ENCODE measurements at regions not wholly inside any gene's neighbourhood (a gene's known extent, or its start where the extent isn't known, plus 50 kb on each side); places are given as distances from the start of the nearest gene placed in this dataset.

DNA sequence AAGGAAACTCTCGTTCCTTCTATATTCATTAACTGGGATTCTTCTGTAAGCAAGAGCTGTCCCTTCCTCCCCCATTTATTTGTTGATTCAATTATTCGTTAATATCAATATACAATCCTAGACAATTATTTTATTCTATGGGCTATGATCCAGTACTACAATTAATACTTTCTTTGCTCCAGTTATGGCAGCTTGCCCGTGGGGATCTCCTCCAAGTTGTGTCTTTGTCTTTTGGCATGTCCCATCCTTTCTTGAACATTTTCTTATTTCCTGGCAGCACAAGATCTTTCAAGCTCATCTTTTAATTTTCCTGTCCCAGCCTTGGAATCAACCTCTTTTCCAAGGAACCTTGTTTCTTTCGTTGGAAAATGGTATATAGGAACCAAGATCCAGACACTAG lies 249.3 kb downstream of the GAS1 start:
- Histone ChIP-seq H3K4me1 (ENCODE audit: insufficient read depth, low read length) (no peaks in the 10 kb centered on the region), H3K36me3 (ENCODE audit: insufficient read depth, low read depth, low read length) (no peaks in the 10 kb centered on the region), H3K9ac (ENCODE audit: low read depth, low read length) (no peak overlapping the region), H3K27ac (ENCODE audit: low read length) (no peak overlapping the region), H3K9me3 (ENCODE audit: insufficient read depth, low read depth, low read length) (no peaks in the 10 kb centered on the region), H3K4me3 (ENCODE audit: low read length) (no peak overlapping the region), H3K27me3 (ENCODE audit: insufficient read depth, low read length) (no peaks in the 10 kb centered on the region)

- Histone ChIP-seq H3K9me3 (ENCODE audit: insufficient read depth, low read depth, low read length) (no peaks in the 10 kb centered on the region), H3K27me3 (ENCODE audit: insufficient read depth, low read length) (no peaks in the 10 kb centered on the region), H3K4me3 (ENCODE audit: low read length) (no peak overlapping the region), H3K9ac (ENCODE audit: low read depth, low read length) (no peak overlapping the region), H3K36me3 (ENCODE audit: insufficient read depth, low read depth, low read length) (no peaks in the 10 kb centered on the region), H3K27ac (ENCODE audit: low read length) (no peak overlapping the region), H3K4me1 (ENCODE audit: insufficient read depth, low read length) (no peaks in the 10 kb centered on the region)
These were observed 250.1 kb downstream of the GAS1 start for GRCh38 chr9:86697213-86697612.

- no peaks in the 10 kb centered on the region for H3K27me3 ChIP-seq (ENCODE audit: insufficient read depth, low read length)
- H3K36me3 ChIP-seq (ENCODE audit: insufficient read depth, low read depth, low read length) = no peaks in the 10 kb centered on the region
- no peak overlapping the region for H3K27ac ChIP-seq (ENCODE audit: low read length)
- no peak overlapping the region for H3K9ac ChIP-seq (ENCODE audit: low read depth, low read length)
- no peaks in the 10 kb centered on the region for H3K4me1 ChIP-seq (ENCODE audit: insufficient read depth, low read length)
- H3K4me3 ChIP-seq (ENCODE audit: low read length) = no peak overlapping the region
- H3K9me3 ChIP-seq (ENCODE audit: insufficient read depth, low read depth, low read length) = no peaks in the 10 kb centered on the region
These were observed 251.3 kb downstream of the GAS1 start for GRCh38 chr9:86695910-86696424.

DNA sequence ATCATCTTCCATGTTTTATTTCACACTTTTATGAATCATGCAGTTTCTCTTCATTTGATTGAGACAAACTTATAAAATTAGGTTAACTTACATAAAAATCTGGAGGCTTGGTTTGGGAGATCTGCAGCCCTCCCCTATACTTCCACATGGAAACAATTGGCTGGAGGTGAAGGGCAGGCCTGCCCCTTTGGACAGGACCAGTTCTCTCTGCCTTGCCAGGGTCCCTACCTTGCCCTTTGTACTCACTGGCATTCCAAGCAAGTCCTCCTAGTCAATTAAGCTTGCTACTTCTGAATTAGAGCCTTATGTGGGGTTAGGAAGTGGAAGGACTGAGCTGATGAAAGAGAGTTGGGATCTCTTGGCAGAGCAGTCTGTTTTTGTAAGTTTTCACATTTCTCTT lies 257.3 kb downstream of the GAS1 start:
- Histone ChIP-seq H3K9ac (ENCODE audit: low read depth, low read length) (no peak overlapping the region), H3K36me3 (ENCODE audit: insufficient read depth, low read depth, low read length) (no peaks in the 10 kb centered on the region), H3K27me3 (ENCODE audit: insufficient read depth, low read length) (no peaks in the 10 kb centered on the region), H3K4me1 (ENCODE audit: insufficient read depth, low read length) (peaks cover 3% of the 10 kb centered on the region; the same call in 1 of the 2 replicates), H3K27ac (ENCODE audit: low read length) (no peak overlapping the region), H3K9me3 (ENCODE audit: insufficient read depth, low read depth, low read length) (no peaks in the 10 kb centered on the region), H3K4me3 (ENCODE audit: low read length) (no peak overlapping the region)

DNA sequence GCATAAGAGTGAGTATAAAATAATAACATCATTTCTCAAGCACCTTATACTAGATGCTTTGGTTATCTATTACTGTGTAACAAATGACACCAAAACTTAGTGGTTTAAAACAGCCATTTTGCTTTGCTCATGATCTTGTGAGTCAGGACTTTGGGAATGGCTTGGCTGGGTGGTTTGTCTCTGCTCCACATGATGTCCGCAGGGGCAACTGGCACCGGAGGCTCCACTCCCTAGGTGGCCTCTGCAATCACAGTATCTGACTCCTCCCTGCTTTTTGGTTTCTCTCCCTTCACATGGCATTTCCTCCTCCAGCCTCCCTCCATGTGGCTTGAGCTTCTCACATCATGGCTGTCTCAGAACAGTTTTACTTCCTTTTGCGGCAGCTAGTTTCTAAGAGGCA lies 259.5 kb downstream of the GAS1 start:
- Histone ChIP-seq H3K4me3 (ENCODE audit: low read length) (no peak overlapping the region), H3K9ac (ENCODE audit: low read depth, low read length) (no peak overlapping the region), H3K9me3 (ENCODE audit: insufficient read depth, low read depth, low read length) (no peaks in the 10 kb centered on the region), H3K36me3 (ENCODE audit: insufficient read depth, low read depth, low read length) (no peaks in the 10 kb centered on the region), H3K4me1 (ENCODE audit: insufficient read depth, low read length) (peaks cover 3% of the 10 kb centered on the region; the same call in 1 of the 2 replicates), H3K27ac (ENCODE audit: low read length) (no peak overlapping the region), H3K27me3 (ENCODE audit: insufficient read depth, low read length) (no peaks in the 10 kb centered on the region)

- Histone ChIP-seq H3K4me3 (ENCODE audit: low read length) (no peak overlapping the region), H3K27ac (ENCODE audit: low read length) (no peak overlapping the region), H3K4me1 (ENCODE audit: insufficient read depth, low read length) (peaks cover 3% of the 10 kb centered on the region; the same call in 1 of the 2 replicates), H3K36me3 (ENCODE audit: insufficient read depth, low read depth, low read length) (no peaks in the 10 kb centered on the region), H3K9me3 (ENCODE audit: insufficient read depth, low read depth, low read length) (no peaks in the 10 kb centered on the region), H3K27me3 (ENCODE audit: insufficient read depth, low read length) (no peaks in the 10 kb centered on the region), H3K9ac (ENCODE audit: low read depth, low read length) (no peak overlapping the region)
These were observed 261.8 kb downstream of the GAS1 start for GRCh38 chr9:86685556-86685955.

GRCh38 chr9:86684148-86684547 lies 263.2 kb downstream of the GAS1 start:
- Histone ChIP-seq H3K4me3 (ENCODE audit: low read length) (no peak overlapping the region), H3K9ac (ENCODE audit: low read depth, low read length) (no peak overlapping the region), H3K27ac (ENCODE audit: low read length) (no peak overlapping the region), H3K36me3 (ENCODE audit: insufficient read depth, low read depth, low read length) (no peaks in the 10 kb centered on the region), H3K9me3 (ENCODE audit: insufficient read depth, low read depth, low read length) (no peaks in the 10 kb centered on the region), H3K4me1 (ENCODE audit: insufficient read depth, low read length) (peaks cover 3% of the 10 kb centered on the region; the same call in 1 of the 2 replicates), H3K27me3 (ENCODE audit: insufficient read depth, low read length) (no peaks in the 10 kb centered on the region)

DNA sequence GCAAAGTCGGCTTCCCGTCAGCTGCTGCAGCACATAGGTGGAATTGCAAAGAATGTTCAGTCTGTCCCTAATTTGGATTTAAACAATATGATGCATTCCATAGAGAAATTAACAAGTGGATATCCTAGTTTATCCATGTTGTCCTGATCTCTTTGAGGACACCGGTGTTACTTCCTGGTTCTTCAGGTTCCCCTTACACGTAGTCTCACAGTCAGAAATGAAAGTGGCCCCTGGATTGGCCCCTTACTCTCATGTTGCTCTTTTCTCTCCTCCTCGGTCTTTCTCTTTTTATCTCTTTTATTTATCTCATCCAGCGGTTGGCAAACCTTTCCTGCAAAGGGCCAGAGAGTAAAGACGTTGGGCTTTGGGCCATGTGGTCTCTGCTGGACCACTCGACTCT lies 265.1 kb downstream of the GAS1 start:
- Histone ChIP-seq H3K27ac (ENCODE audit: low read length) (no peak overlapping the region), H3K36me3 (ENCODE audit: insufficient read depth, low read depth, low read length) (no peaks in the 10 kb centered on the region), H3K4me3 (ENCODE audit: low read length) (no peak overlapping the region), H3K27me3 (ENCODE audit: insufficient read depth, low read length) (no peaks in the 10 kb centered on the region), H3K9ac (ENCODE audit: low read depth, low read length) (no peak overlapping the region), H3K4me1 (ENCODE audit: insufficient read depth, low read length) (no peaks in the 10 kb centered on the region), H3K9me3 (ENCODE audit: insufficient read depth, low read depth, low read length) (no peaks in the 10 kb centered on the region)

- H3K9me3 ChIP-seq (ENCODE audit: insufficient read depth, low read depth, low read length) = no peaks in the 10 kb centered on the region
- no peak overlapping the region for H3K4me3 ChIP-seq (ENCODE audit: low read length)
- H3K27ac ChIP-seq (ENCODE audit: low read length) = no peak overlapping the region
- H3K36me3 ChIP-seq (ENCODE audit: insufficient read depth, low read depth, low read length) = no peaks in the 10 kb centered on the region
- no peaks in the 10 kb centered on the region for H3K4me1 ChIP-seq (ENCODE audit: insufficient read depth, low read length)
- H3K9ac ChIP-seq (ENCODE audit: low read depth, low read length) = no peak overlapping the region
- H3K27me3 ChIP-seq (ENCODE audit: insufficient read depth, low read length) = no peaks in the 10 kb centered on the region
These were observed 267.4 kb downstream of the GAS1 start for GRCh38 chr9:86679909-86680308.

GRCh38 chr9:86676396-86676795 lies 270.9 kb downstream of the GAS1 start:
- no peak overlapping the region for H3K4me3 ChIP-seq (ENCODE audit: low read length)
- no peak overlapping the region for H3K27ac ChIP-seq (ENCODE audit: low read length)
- no peak overlapping the region for H3K9ac ChIP-seq (ENCODE audit: low read depth, low read length)
- no peaks in the 10 kb centered on the region for H3K36me3 ChIP-seq (ENCODE audit: insufficient read depth, low read depth, low read length)
- H3K9me3 ChIP-seq (ENCODE audit: insufficient read depth, low read depth, low read length) = no peaks in the 10 kb centered on the region
- H3K27me3 ChIP-seq (ENCODE audit: insufficient read depth, low read length) = no peaks in the 10 kb centered on the region
- H3K4me1 ChIP-seq (ENCODE audit: insufficient read depth, low read length) = no peaks in the 10 kb centered on the region

- Histone ChIP-seq H3K4me1 (ENCODE audit: insufficient read depth, low read length) (no peaks in the 10 kb centered on the region), H3K36me3 (ENCODE audit: insufficient read depth, low read depth, low read length) (no peaks in the 10 kb centered on the region), H3K27me3 (ENCODE audit: insufficient read depth, low read length) (no peaks in the 10 kb centered on the region), H3K4me3 (ENCODE audit: low read length) (no peak overlapping the region), H3K9ac (ENCODE audit: low read depth, low read length) (no peak overlapping the region), H3K9me3 (ENCODE audit: insufficient read depth, low read depth, low read length) (no peaks in the 10 kb centered on the region), H3K27ac (ENCODE audit: low read length) (no peak overlapping the region)
These were observed 271.5 kb downstream of the GAS1 start for GRCh38 chr9:86675805-86676204.

- Histone ChIP-seq H3K4me1 (ENCODE audit: insufficient read depth, low read length) (no peaks in the 10 kb centered on the region), H3K36me3 (ENCODE audit: insufficient read depth, low read depth, low read length) (no peaks in the 10 kb centered on the region), H3K9me3 (ENCODE audit: insufficient read depth, low read depth, low read length) (no peaks in the 10 kb centered on the region), H3K4me3 (ENCODE audit: low read length) (no peak overlapping the region), H3K27ac (ENCODE audit: low read length) (no peak overlapping the region), H3K9ac (ENCODE audit: low read depth, low read length) (no peak overlapping the region), H3K27me3 (ENCODE audit: insufficient read depth, low read length) (no peaks in the 10 kb centered on the region)
These were observed 272.8 kb downstream of the GAS1 start for GRCh38 chr9:86674487-86674886.

- Histone ChIP-seq H3K27me3 (ENCODE audit: insufficient read depth, low read length) (no peaks in the 10 kb centered on the region), H3K4me1 (ENCODE audit: insufficient read depth, low read length) (no peaks in the 10 kb centered on the region), H3K4me3 (ENCODE audit: low read length) (no peak overlapping the region), H3K27ac (ENCODE audit: low read length) (no peak overlapping the region), H3K9ac (ENCODE audit: low read depth, low read length) (no peak overlapping the region), H3K36me3 (ENCODE audit: insufficient read depth, low read depth, low read length) (no peaks in the 10 kb centered on the region), H3K9me3 (ENCODE audit: insufficient read depth, low read depth, low read length) (no peaks in the 10 kb centered on the region)
These were observed 274.3 kb downstream of the GAS1 start for GRCh38 chr9:86672966-86673365.

Data from iPS-20b (cell line).